ENCODE measurements at regions not wholly inside any gene's neighbourhood (a gene's known extent, or its start where the extent isn't known, plus 50 kb on each side); places are given as distances from the start of the nearest gene placed in this dataset.

- POLR2A ChIA-PET (ENCODE audit: low non-redundant PET) = no interaction called here
- no peak overlapping the region for H3K27ac ChIP-seq
- CTCF ChIA-PET = interaction anchor here (0.5 kb wide), 1 partner anchor 272 kb away, joined by 3 read pairs; no protein-coding TSS in a partner anchor
- DNase-seq (ENCODE audit: low spot score) = no peak
- TF ChIP-seq, protein P1, sequence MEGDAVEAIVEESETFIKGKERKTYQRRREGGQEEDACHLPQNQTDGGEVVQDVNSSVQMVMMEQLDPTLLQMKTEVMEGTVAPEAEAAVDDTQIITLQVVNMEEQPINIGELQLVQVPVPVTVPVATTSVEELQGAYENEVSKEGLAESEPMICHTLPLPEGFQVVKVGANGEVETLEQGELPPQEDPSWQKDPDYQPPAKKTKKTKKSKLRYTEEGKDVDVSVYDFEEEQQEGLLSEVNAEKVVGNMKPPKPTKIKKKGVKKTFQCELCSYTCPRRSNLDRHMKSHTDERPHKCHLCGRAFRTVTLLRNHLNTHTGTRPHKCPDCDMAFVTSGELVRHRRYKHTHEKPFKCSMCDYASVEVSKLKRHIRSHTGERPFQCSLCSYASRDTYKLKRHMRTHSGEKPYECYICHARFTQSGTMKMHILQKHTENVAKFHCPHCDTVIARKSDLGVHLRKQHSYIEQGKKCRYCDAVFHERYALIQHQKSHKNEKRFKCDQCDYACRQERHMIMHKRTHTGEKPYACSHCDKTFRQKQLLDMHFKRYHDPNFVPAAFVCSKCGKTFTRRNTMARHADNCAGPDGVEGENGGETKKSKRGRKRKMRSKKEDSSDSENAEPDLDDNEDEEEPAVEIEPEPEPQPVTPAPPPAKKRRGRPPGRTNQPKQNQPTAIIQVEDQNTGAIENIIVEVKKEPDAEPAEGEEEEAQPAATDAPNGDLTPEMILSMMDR (conservative IDR thresholded peaks at IDR 0.05; ENCODE audit: low read depth) = no peak
Measured at GRCh38 chr15:37793851-37794250, 140.6 kb upstream of the TMCO5A start.

DNA sequence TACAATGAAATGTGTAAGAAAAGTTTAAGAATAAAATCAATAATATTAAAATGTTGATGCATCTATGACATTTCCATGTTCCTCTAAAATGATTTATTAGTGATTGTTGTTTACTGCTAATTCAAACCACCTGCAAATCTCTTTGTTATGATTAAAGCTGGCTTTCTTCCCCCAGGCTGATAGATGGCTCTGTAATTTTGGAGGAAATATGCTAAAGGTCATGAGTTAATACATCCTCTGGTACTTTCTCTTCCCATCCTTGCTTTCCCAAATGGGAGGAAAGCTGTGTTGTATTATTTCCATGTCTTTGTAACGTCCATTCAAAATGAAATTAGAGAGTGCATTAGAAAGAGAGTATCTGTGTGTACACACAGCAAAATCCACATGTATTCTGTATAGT lies 139.5 kb upstream of the TMCO5A start:
- CTCF ChIA-PET = no interaction called here
- no peak for DNase-seq (ENCODE audit: low spot score)
- TF ChIP-seq, protein P1 (conservative IDR thresholded peaks at IDR 0.05; ENCODE audit: low read depth) = no peak
- no peak overlapping the region for H3K27ac ChIP-seq
- POLR2A ChIA-PET (ENCODE audit: low non-redundant PET) = no interaction called here

GRCh38 chr15:37801529-37801928 lies 132.9 kb upstream of the TMCO5A start:
- no peak for DNase-seq (ENCODE audit: low spot score)
- ChIA-PET POLR2A (ENCODE audit: low non-redundant PET) (no interaction called here), CTCF (no interaction called here)
- no peak overlapping the region for H3K27ac ChIP-seq
- TF ChIP-seq, protein P1 (conservative IDR thresholded peaks at IDR 0.05; ENCODE audit: low read depth) = no peak

DNA sequence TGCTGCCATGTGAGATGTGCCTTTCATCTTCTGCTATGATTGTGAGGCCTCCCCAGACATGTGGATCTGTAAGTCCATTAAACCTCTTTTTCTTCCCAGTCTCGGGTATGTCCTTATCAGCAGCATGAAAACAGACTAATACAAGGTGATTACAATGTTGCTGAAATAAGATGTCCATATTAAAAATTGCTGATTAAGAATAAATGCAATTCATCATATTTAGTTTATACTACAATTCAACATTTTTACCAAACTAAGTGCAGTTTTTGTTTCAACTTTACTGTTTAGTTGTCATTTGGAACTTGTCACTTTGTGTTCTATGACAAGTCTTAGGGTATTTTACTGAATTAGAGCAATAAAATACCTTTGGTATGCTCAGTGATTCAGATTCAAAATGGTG lies 127.6 kb upstream of the TMCO5A start:
- ChIA-PET CTCF (no interaction called here), POLR2A (ENCODE audit: low non-redundant PET) (no interaction called here)
- no peak overlapping the region for H3K27ac ChIP-seq
- TF ChIP-seq, protein P1 (conservative IDR thresholded peaks at IDR 0.05; ENCODE audit: low read depth) = no peak
- no peak for DNase-seq (ENCODE audit: low spot score)

- ChIA-PET CTCF (no interaction called here), POLR2A (ENCODE audit: low non-redundant PET) (no interaction called here)
- TF ChIP-seq, protein P1 (conservative IDR thresholded peaks at IDR 0.05; ENCODE audit: low read depth) = no peak
- no peak overlapping the region for H3K27ac ChIP-seq
- DNase-seq (ENCODE audit: low spot score) = no peak
Measured at GRCh38 chr15:37810381-37810780, 124.1 kb upstream of the TMCO5A start.

GRCh38 chr15:37813306-37813705 lies 121.1 kb upstream of the TMCO5A start:
- CTCF ChIA-PET = no interaction called here

More at GRCh38 chr15:37813306-37813705, 121.1 kb upstream of the TMCO5A start:
- TF ChIP-seq, protein P1 (conservative IDR thresholded peaks at IDR 0.05; ENCODE audit: low read depth) = no peak
- POLR2A ChIA-PET (ENCODE audit: low non-redundant PET) = no interaction called here
- no peak overlapping the region for H3K27ac ChIP-seq
- DNase-seq (ENCODE audit: low spot score) = no peak
